HL-60 (cell line): ENCODE measurements at regions not wholly inside any gene's neighbourhood (a gene's known extent, or its start where the extent isn't known, plus 50 kb on each side); places are given as distances from the start of the nearest gene placed in this dataset.

Experiments
- CTCF ChIP-seq: IDR thresholded peaks from one replicate; pipeline ENCODE4 v1.5.1; 2011; ENCODE audit warnings: low read length, control low read depth, inconsistent platforms; ENCODE audit not compliant: insufficient read depth
- SPI1 ChIP-seq: IDR thresholded peaks from 2 replicates; pipeline ENCODE4 v1.6.1; 2012; ENCODE audit warnings: low read depth, mild to moderate bottlenecking, borderline replicate concordance

- TF ChIP-seq CTCF (no peak), SPI1 (no peak)
Measured at GRCh38 chr7:32212321-32212720, 142.1 kb upstream of the PDE1C start.
